H1 (cell line): ENCODE measurements at regions not wholly inside any gene's neighbourhood (a gene's known extent, or its start where the extent isn't known, plus 50 kb on each side); places are given as distances from the start of the nearest gene placed in this dataset.

Source experiments
- CTCF ChIA-PET: fragments of 300-600 bp; sonication (Branson Sonifier 250); formaldehyde crosslinking; loops from one replicate; lab custom pipeline; 2021; ENCODE audit not compliant: partially characterized antibody; lab: Charles Lee
- POLR2A ChIA-PET: fragments of 300-600 bp; sonication (Branson Sonifier 250); formaldehyde crosslinking; loops from one replicate; lab custom pipeline; 2021; ENCODE audit warnings: inconsistent platforms; ENCODE audit not compliant: partially characterized antibody; lab: Charles Lee
- DNase-seq, 2 experiments: peaks; one replicate each; pipeline versions ENCODE4 v3.0.0 to v3.0.0-alpha.2; 2010 to 2022; ENCODE audit warnings: low spot score in 2 of 2, low read depth in 1 of 2, mixed read lengths in 1 of 2
- FAIRE-seq: peaks from 2 replicates; lab custom pipeline; 2011; peaks lifted over from hg19 to GRCh38; lab: Jason Lieb, UNC
- H2AFZ ChIP-seq: 2 replicates; pipeline ENCODE4 v1.8.1; 2012; ENCODE audit warnings: low read length, inconsistent platforms
- H2AK5ac ChIP-seq: 2 replicates; pipeline ENCODE4 v1.6.1; 2013; ENCODE audit warnings: low read depth, low read length
- H2BK120ac ChIP-seq: replicated peaks from 2 replicates; pipeline ENCODE3; 2013; ENCODE audit warnings: low read depth, low read length, inconsistent platforms
- H2BK12ac ChIP-seq: 2 replicates; pipeline ENCODE4 v1.6.1; 2013; ENCODE audit warnings: low read depth, low read length
- H2BK15ac ChIP-seq: 2 replicates; pipeline ENCODE4 v1.6.1; 2013; ENCODE audit warnings: low read length
- H2BK20ac ChIP-seq: 2 replicates; pipeline ENCODE4 v1.6.1; 2013; ENCODE audit warnings: low read length
- H2BK5ac ChIP-seq: 2 replicates; pipeline ENCODE4 v1.6.1; 2013; ENCODE audit warnings: low read depth, low read length
- H3K14ac ChIP-seq: 2 replicates; pipeline ENCODE4 v1.6.1; 2013; ENCODE audit warnings: inconsistent platforms; ENCODE audit not compliant: insufficient read length
- H3K18ac ChIP-seq: 2 replicates; pipeline ENCODE4 v1.6.1; 2013; ENCODE audit warnings: low read length; ENCODE audit errors: extremely low read depth
- H3K23ac ChIP-seq: 2 replicates; pipeline ENCODE4 v1.6.1; 2013; ENCODE audit warnings: inconsistent platforms; ENCODE audit not compliant: insufficient read length
- H3K23me2 ChIP-seq: 2 replicates; pipeline ENCODE4 v1.6.1; 2013; ENCODE audit warnings: low read depth, low read length
- H3K27ac ChIP-seq: 2 replicates; pipeline ENCODE4 v1.6.1; 2011; ENCODE audit warnings: low read depth, low read length, inconsistent platforms
- H3K27me3 ChIP-seq, 4 experiments: replicated peaks in 1 of 4; 1 replicate in 1 of 4; 2 replicates in 3 of 4; pipeline versions ENCODE4 v1.6.1 to v1.8.1; 2011 to 2013; ENCODE audit warnings: low read length in 3 of 4, mild to moderate bottlenecking in 3 of 4, inconsistent platforms in 2 of 4, mixed read lengths in 2 of 4, moderate library complexity in 1 of 4; ENCODE audit not compliant: control insufficient read depth in 3 of 4, insufficient read depth in 3 of 4; ENCODE audit errors: extremely low read depth in 1 of 4
- H3K36me3 ChIP-seq, 4 experiments: 2 replicates each; pipeline versions ENCODE4 v1.6.1 to v1.8.1; 2011 to 2013; ENCODE audit warnings: mild to moderate bottlenecking in 4 of 4, low read length in 3 of 4, moderate library complexity in 2 of 4, control low read depth in 1 of 4, inconsistent platforms in 1 of 4; ENCODE audit not compliant: insufficient read depth in 4 of 4, control insufficient read depth in 2 of 4
- H3K4ac ChIP-seq: replicated peaks from 2 replicates; pipeline ENCODE3; 2013; ENCODE audit warnings: low read length, low read depth, mixed read lengths, inconsistent platforms; ENCODE audit not compliant: insufficient read length
- H3K4me1 ChIP-seq, 4 experiments: replicated peaks in 1 of 4; 1 replicate in 1 of 4; 2 replicates in 3 of 4; pipeline versions ENCODE4 v1.6.1 to v1.8.1; 2011 to 2013; ENCODE audit warnings: low read length in 3 of 4, inconsistent platforms in 2 of 4, mixed read lengths in 1 of 4; ENCODE audit not compliant: insufficient read depth in 4 of 4, control insufficient read depth in 3 of 4
- H3K4me2 ChIP-seq, 2 experiments: 2 replicates each; pipeline versions ENCODE4 v1.6.1 to v1.8.1; 2011 to 2013; ENCODE audit warnings: low read depth in 2 of 2, low read length in 2 of 2, control low read depth in 1 of 2, inconsistent platforms in 1 of 2, mild to moderate bottlenecking in 1 of 2; ENCODE audit not compliant: insufficient read depth in 1 of 2
- H3K4me3 ChIP-seq, 4 experiments: fragments of 200-600, 300-600 bp in 1 of 4; sonication (generic), shearing (Covaris generic), sonication (Bioruptor Twin) in 1 of 4; 2 replicates each; pipeline versions ENCODE4 v1.5.1 to v1.8.1; 2011 to 2016; ENCODE audit warnings: low read length in 4 of 4, low read depth in 3 of 4, control low read depth in 2 of 4, inconsistent platforms in 2 of 4, mild to moderate bottlenecking in 2 of 4, mixed read lengths in 1 of 4, moderate library complexity in 1 of 4; ENCODE audit not compliant: insufficient read depth in 2 of 4; ENCODE audit errors: extremely low read depth in 1 of 4
- H3K56ac ChIP-seq: replicated peaks from 2 replicates; pipeline ENCODE3; 2013; ENCODE audit warnings: low read depth, mild to moderate bottlenecking, mixed read lengths, low read length, inconsistent platforms; ENCODE audit not compliant: insufficient read length
- H3K79me1 ChIP-seq: 2 replicates; pipeline ENCODE4 v1.6.1; 2013; ENCODE audit warnings: low read depth, low read length, control low read depth
- H3K79me2 ChIP-seq, 2 experiments: 2 replicates each; pipeline versions ENCODE4 v1.6.1 to v1.8.1; 2012 to 2013; ENCODE audit warnings: low read length in 2 of 2, mild to moderate bottlenecking in 2 of 2, inconsistent platforms in 1 of 2; ENCODE audit not compliant: insufficient read depth in 2 of 2, control insufficient read depth in 1 of 2
- H3K9ac ChIP-seq, 4 experiments: replicated peaks in 1 of 4; 1 replicate in 1 of 4; 2 replicates in 3 of 4; pipeline versions ENCODE4 v1.6.1 to v1.8.1; 2011 to 2013; ENCODE audit warnings: low read depth in 3 of 4, low read length in 3 of 4, control low read depth in 2 of 4, mild to moderate bottlenecking in 2 of 4, moderate library complexity in 2 of 4, inconsistent platforms in 1 of 4; ENCODE audit errors: extremely low read depth in 1 of 4
- H3K9me3 ChIP-seq, 2 experiments: 2 replicates each; pipeline versions ENCODE4 v1.6.1 to v1.8.1; 2012 to 2013; ENCODE audit warnings: mild to moderate bottlenecking in 2 of 2, moderate library complexity in 2 of 2, control low read depth in 1 of 2, inconsistent platforms in 1 of 2, low read depth in 1 of 2, low read length in 1 of 2, mixed read lengths in 1 of 2; ENCODE audit not compliant: insufficient read depth in 2 of 2
- H4K20me1 ChIP-seq, 2 experiments: replicated peaks in 1 of 2; 2 replicates each; pipeline versions ENCODE3 to v1.8.1; 2011 to 2013; ENCODE audit warnings: inconsistent platforms in 2 of 2, low read length in 2 of 2, mild to moderate bottlenecking in 1 of 2; ENCODE audit not compliant: insufficient read depth in 2 of 2, control insufficient read depth in 1 of 2
- H4K5ac ChIP-seq: 2 replicates; pipeline ENCODE4 v1.6.1; 2013; ENCODE audit warnings: low read length, low read depth, mixed read lengths, inconsistent platforms; ENCODE audit not compliant: insufficient read length
- H4K8ac ChIP-seq: 2 replicates; pipeline ENCODE4 v1.8.0; 2013; ENCODE audit warnings: mild to moderate bottlenecking, moderate library complexity, low read length, inconsistent platforms; ENCODE audit not compliant: insufficient read depth; ENCODE audit errors: extremely low read depth
- H4K91ac ChIP-seq: replicated peaks from 2 replicates; pipeline ENCODE3; 2013; ENCODE audit warnings: low read length, mixed read lengths, inconsistent platforms; ENCODE audit not compliant: insufficient read length
- CEBPB ChIP-seq: IDR thresholded peaks from 2 replicates; pipeline ENCODE4 v1.6.1; 2012; ENCODE audit warnings: low read depth, low read length
- JUND ChIP-seq: IDR thresholded peaks from 2 replicates; pipeline ENCODE4 v1.6.1; 2011; ENCODE audit warnings: mild to moderate bottlenecking, improper control_type of control experiment, low read length
- WGBS, 2 experiments: shearing (Covaris generic) in 1 of 2; methylation state at CpG; one replicate each; pipeline versions ENCODE4 v1.1.6 to v1.1.7; 2013 to 2015; ENCODE audit warnings: low lambda C conversion rate in 2 of 2, mixed read lengths in 2 of 2, inconsistent platforms in 1 of 2, low coverage in 1 of 2, missing lambda C conversion rate in 1 of 2; ENCODE audit not compliant: insufficient replicate concordance in 2 of 2, insufficient coverage in 1 of 2, insufficient read length in 1 of 2; ENCODE audit errors: extremely low coverage in 1 of 2, missing lambda C conversion rate in 1 of 2; 5-methylcytosine and 5-hydroxymethylcytosine counted together

DNA sequence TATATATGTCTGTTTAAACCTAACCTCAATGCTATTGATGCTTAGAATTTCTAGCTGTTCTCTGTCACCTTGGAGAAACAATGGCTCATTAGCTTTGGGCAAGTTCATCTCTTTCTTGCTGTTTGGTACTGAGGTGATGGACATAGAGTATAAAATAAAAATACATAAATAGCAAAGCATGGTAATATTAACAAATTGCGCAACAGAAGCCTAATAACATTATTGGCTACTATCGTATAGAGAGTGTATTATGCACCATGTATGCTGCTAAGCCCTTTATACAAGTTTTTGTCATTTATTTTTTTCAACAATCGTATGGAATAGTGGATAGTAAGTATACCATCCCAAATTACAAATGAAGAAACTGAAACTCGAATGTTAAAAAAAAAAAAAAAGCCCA, 100.1 kb downstream of the ICOS start:
- ChIA-PET CTCF (interaction anchor here (1.0 to 3.9 kb wide), 3 partner anchors 11 to 73 kb away, joined by 3 to 23 read pairs (median 20); no protein-coding TSS in a partner anchor), POLR2A (no interaction called here)
- no peak for DNase-seq
- Histone ChIP-seq H4K20me1 (no peaks in the 10 kb centered on the region), H4K91ac (no peak overlapping the region), H4K8ac (no peak overlapping the region), H2BK120ac (no peak overlapping the region), H3K27me3 (no peaks in the 10 kb centered on the region), H2BK12ac (no peak overlapping the region), H2BK20ac (no peak overlapping the region), H2BK15ac (no peak overlapping the region), H4K5ac (no peak overlapping the region), H3K9ac (no peak overlapping the region), H2AFZ (no peak overlapping the region), H2AK5ac (no peak overlapping the region), H3K18ac (no peak overlapping the region), H3K4me2 (no peak overlapping the region), H3K9me3 (peaks cover under 1 to 1% of the 10 kb centered on the region in 2 experiments; a peak in 2 of 4 replicates), H3K23ac (no peak overlapping the region), H3K79me2 (no peaks in the 10 kb centered on the region), H2BK5ac (no peak overlapping the region), H3K79me1 (no peaks in the 10 kb centered on the region), H3K23me2 (no peaks in the 10 kb centered on the region), H3K36me3 (no peaks in the 10 kb centered on the region), H3K4me1 (no peaks in the 10 kb centered on the region), H3K56ac (no peak overlapping the region), H3K14ac (no peak overlapping the region), H3K27ac (no peak overlapping the region), H3K4me3 (no peak overlapping the region), H3K4ac (no peak overlapping the region)
- TF ChIP-seq JUND (no peak), CEBPB (peak; percentile 74; the same call in 1 of the 2 replicates)
- FAIRE-seq = no peak
- 86% methylated on average over 4 of the region's 4 CpGs; no CpG with 5 or more reads in 1 of the 2 experiments for WGBS, 2 experiments
